Esophagus muscularis mucosa (tissue), 4 donors: ENCODE measurements at regions not wholly inside any gene's neighbourhood (a gene's known extent, or its start where the extent isn't known, plus 50 kb on each side); places are given as distances from the start of the nearest gene placed in this dataset.

ENCODE experiments used
- DNase-seq: peaks from one replicate; pipeline ENCODE4 v3.0.0-alpha.2; 2017; ENCODE audit errors: extremely low spot score
- H3K27ac ChIP-seq, 4 donors: fragments of 200-600 bp; sonication (generic); replicated peaks in 1 of 4; 1 replicate in 3 of 4; 2 replicates in 1 of 4; pipeline ENCODE4 v1.5.1; 2016 to 2019; ENCODE audit warnings: mild to moderate bottlenecking in 1 of 4
- H3K27me3 ChIP-seq, 4 donors: fragments of 200-600 bp; sonication (generic); one replicate each; pipeline versions ENCODE4 v1.5.1 to v1.6.0; 2016 to 2019
- H3K36me3 ChIP-seq, 4 donors: fragments of 200-600 bp; sonication (generic); one replicate each; pipeline ENCODE4 v1.5.1; 2016 to 2019
- H3K4me1 ChIP-seq, 4 donors: fragments of 200-600 bp; sonication (generic); one replicate each; pipeline ENCODE4 v1.5.1; 2016 to 2019
- H3K4me3 ChIP-seq, 4 donors: fragments of 200-600 bp; sonication (generic); 1 replicate in 2 of 4; 2 replicates in 2 of 4; pipeline ENCODE4 v1.5.1; 2016 to 2019; ENCODE audit warnings: mild to moderate bottlenecking in 4 of 4, moderate library complexity in 1 of 4
- H3K9me3 ChIP-seq, 4 donors: fragments of 200-600 bp; sonication (generic); 1 replicate in 3 of 4; 2 replicates in 1 of 4; pipeline ENCODE4 v1.5.1; 2016 to 2019
- EP300 ChIP-seq: sonication (generic); formaldehyde crosslinking; IDR thresholded peaks from one replicate; pipeline ENCODE4 v1.6.1; 2017; ENCODE audit warnings: antibody characterized with exemption
- POLR2A ChIP-seq: fragments of 450-650 bp; IDR thresholded peaks from one replicate; pipeline ENCODE4 v1.6.1; 2017; ENCODE audit warnings: antibody characterized with exemption, moderate library complexity, mild to moderate bottlenecking, low read depth
- POLR2AphosphoS5 ChIP-seq, 2 donors: sonication (generic); formaldehyde crosslinking; IDR thresholded peaks; one replicate each; pipeline ENCODE4 v1.6.1; 2017; ENCODE audit warnings: antibody characterized with exemption in 2 of 2
- WGBS: methylation state at CpG from one replicate; pipeline ENCODE4 v1.1.5; 2018; 5-methylcytosine and 5-hydroxymethylcytosine counted together
- intact Hi-C: fragments of 100-400 bp; cut with DNase I; formaldehyde crosslinking; loops from one replicate; pipeline ENCODE4 v1.15.1; 2023
- TF ChIP-seq, protein P1 (sequence below), 3 experiments: fragments of 200-600 bp in 2 of 3; fragments of 450-650 bp in 1 of 3; sonication (generic) in 2 of 3; IDR thresholded peaks; one replicate each; pipeline ENCODE4 v1.5.1; 2017 to 2019; ENCODE audit warnings: antibody characterized with exemption in 3 of 3, mild to moderate bottlenecking in 2 of 3, moderate library complexity in 1 of 3

- WGBS: 67% methylated on average over 1 of the region's 1 CpG
- no peaks in the 10 kb centered on the region for H3K27me3 ChIP-seq
- DNase-seq: no peak
- intact Hi-C loops: no loop called here
- no peak overlapping the region for H3K4me3 ChIP-seq
- H3K4me1 ChIP-seq: peaks cover 0 to 12% (median 7%) of the 10 kb centered on the region in 4 donors
- TF ChIP-seq POLR2AphosphoS5 (IDR thresholded peaks at IDR 0.05) (no peak), EP300 (no peak), POLR2A (no peak)
- TF ChIP-seq, protein P1, sequence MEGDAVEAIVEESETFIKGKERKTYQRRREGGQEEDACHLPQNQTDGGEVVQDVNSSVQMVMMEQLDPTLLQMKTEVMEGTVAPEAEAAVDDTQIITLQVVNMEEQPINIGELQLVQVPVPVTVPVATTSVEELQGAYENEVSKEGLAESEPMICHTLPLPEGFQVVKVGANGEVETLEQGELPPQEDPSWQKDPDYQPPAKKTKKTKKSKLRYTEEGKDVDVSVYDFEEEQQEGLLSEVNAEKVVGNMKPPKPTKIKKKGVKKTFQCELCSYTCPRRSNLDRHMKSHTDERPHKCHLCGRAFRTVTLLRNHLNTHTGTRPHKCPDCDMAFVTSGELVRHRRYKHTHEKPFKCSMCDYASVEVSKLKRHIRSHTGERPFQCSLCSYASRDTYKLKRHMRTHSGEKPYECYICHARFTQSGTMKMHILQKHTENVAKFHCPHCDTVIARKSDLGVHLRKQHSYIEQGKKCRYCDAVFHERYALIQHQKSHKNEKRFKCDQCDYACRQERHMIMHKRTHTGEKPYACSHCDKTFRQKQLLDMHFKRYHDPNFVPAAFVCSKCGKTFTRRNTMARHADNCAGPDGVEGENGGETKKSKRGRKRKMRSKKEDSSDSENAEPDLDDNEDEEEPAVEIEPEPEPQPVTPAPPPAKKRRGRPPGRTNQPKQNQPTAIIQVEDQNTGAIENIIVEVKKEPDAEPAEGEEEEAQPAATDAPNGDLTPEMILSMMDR (IDR thresholded peaks at IDR 0.05): no peak
- H3K27ac ChIP-seq: no peak overlapping the region
- H3K9me3 ChIP-seq: no peaks in the 10 kb centered on the region
- H3K36me3 ChIP-seq: no peaks in the 10 kb centered on the region
Measured at GRCh38 chr5:67416133-67416937, 219.7 kb upstream of the CD180 start.

GRCh38 chr5:67414712-67415111, 218.1 kb upstream of the CD180 start:
- Histone ChIP-seq H3K4me3 (no peak overlapping the region), H3K27ac (peak overlapping the region in 1 of 4 donors; percentile 11), H3K27me3 (no peaks in the 10 kb centered on the region), H3K4me1 (peaks cover 0 to 12% (median 7%) of the 10 kb centered on the region in 4 donors), H3K36me3 (no peaks in the 10 kb centered on the region), H3K9me3 (no peaks in the 10 kb centered on the region)
- TF ChIP-seq EP300 (no peak), POLR2A (no peak), POLR2AphosphoS5 (IDR thresholded peaks at IDR 0.05) (peak in 1 of 2 donors; percentile 46)
- TF ChIP-seq, protein P1 (IDR thresholded peaks at IDR 0.05): no peak
- intact Hi-C loops: no loop called here
- DNase-seq: no peak

GRCh38 chr5:67413721-67414120, 217.1 kb upstream of the CD180 start:
- WGBS: 80% methylated on average over 3 of the region's 3 CpGs
- no peak overlapping the region for H3K4me3 ChIP-seq
- TF ChIP-seq EP300 (no peak), POLR2AphosphoS5 (IDR thresholded peaks at IDR 0.05) (no peak), POLR2A (no peak)
- TF ChIP-seq, protein P1 (IDR thresholded peaks at IDR 0.05): no peak

GRCh38 chr5:67409126-67409777, 212.7 kb upstream of the CD180 start:
- TF ChIP-seq POLR2AphosphoS5 (IDR thresholded peaks at IDR 0.05) (no peak), POLR2A (no peak), EP300 (no peak)
- TF ChIP-seq, protein P1 (IDR thresholded peaks at IDR 0.05): no peak
- H3K4me3 ChIP-seq: no peak overlapping the region
- no peaks in the 10 kb centered on the region for H3K9me3 ChIP-seq
- no peak for DNase-seq
- H3K4me1 ChIP-seq: peaks cover 0 to 14% (median 3%) of the 10 kb centered on the region in 4 donors
- intact Hi-C loops: no loop called here
- WGBS: 72% methylated on average over 4 of the region's 4 CpGs
- H3K27ac ChIP-seq: no peak overlapping the region
- no peaks in the 10 kb centered on the region for H3K36me3 ChIP-seq
- H3K27me3 ChIP-seq: no peaks in the 10 kb centered on the region

More at GRCh38 chr5:67413721-67414120, 217.1 kb upstream of the CD180 start:
- Histone ChIP-seq H3K36me3 (no peaks in the 10 kb centered on the region), H3K4me1 (peaks cover 0 to 12% (median 7%) of the 10 kb centered on the region in 4 donors), H3K9me3 (no peaks in the 10 kb centered on the region), H3K27me3 (no peaks in the 10 kb centered on the region), H3K27ac (no peak overlapping the region)
- intact Hi-C loops: no loop called here
- DNase-seq: no peak
